ENCODE measurements at regions not wholly inside any gene's neighbourhood (a gene's known extent, or its start where the extent isn't known, plus 50 kb on each side); places are given as distances from the start of the nearest gene placed in this dataset.
"Not testable (repeated sequence)": the region's sequence is repeated elsewhere in the genome, so short reads cannot be mapped to it uniquely, and the experiment has no call there.

GRCh38 chr7:106522696-106523095, 138.3 kb downstream of the CCDC71L start:
- DNase-seq = no peak

GRCh38 chr7:106521541-106521940, 139.4 kb downstream of the CCDC71L start:
- no peak for DNase-seq

- no peak for DNase-seq
Observed at GRCh38 chr7:106520962-106521514, 139.9 kb downstream of the CCDC71L start.

GRCh38 chr7:106518967-106519366, 142.0 kb downstream of the CCDC71L start:
- no peak for DNase-seq

GRCh38 chr7:106518239-106518638, 142.7 kb downstream of the CCDC71L start:
- DNase-seq = no peak

GRCh38 chr7:106517508-106517907, 143.4 kb downstream of the CCDC71L start:
- no peak for DNase-seq

- DNase-seq = no peak
Observed at GRCh38 chr7:106515321-106515720, 145.6 kb downstream of the CCDC71L start.

- no peak for DNase-seq
Observed at GRCh38 chr7:106514881-106515280, 146.1 kb downstream of the CCDC71L start.

GRCh38 chr7:106512217-106512616, 148.7 kb downstream of the CCDC71L start:
- DNase-seq = no peak

GRCh38 chr7:106504645-106505044, 156.3 kb downstream of the CCDC71L start:
- no peak for DNase-seq

GRCh38 chr7:106504207-106504606, 156.8 kb downstream of the CCDC71L start:
- DNase-seq = no peak

- no peak for DNase-seq
Observed at GRCh38 chr7:106503626-106504025, 157.3 kb downstream of the CCDC71L start.

GRCh38 chr7:106501605-106502580, 159.1 kb downstream of the CCDC71L start:
- DNase-seq = no peak

- no peak for DNase-seq
Observed at GRCh38 chr7:106499897-106500296, 161.1 kb downstream of the CCDC71L start.

- DNase-seq = not testable (repeated sequence)
Observed at GRCh38 chr7:106498005-106498404, 163.0 kb downstream of the CCDC71L start.

- DNase-seq = no peak
Observed at GRCh38 chr7:106493041-106493731, 167.8 kb downstream of the CCDC71L start.

GRCh38 chr7:106488465-106488864, 172.5 kb downstream of the CCDC71L start:
- DNase-seq = no peak

- no peak for DNase-seq
Observed at GRCh38 chr7:106487892-106488291, 173.1 kb downstream of the CCDC71L start.

GRCh38 chr7:106486331-106486730, 174.6 kb downstream of the CCDC71L start:
- DNase-seq = no peak

GRCh38 chr7:106485919-106486318, 175.0 kb downstream of the CCDC71L start:
- DNase-seq = no peak

GRCh38 chr7:106485031-106485551, 175.9 kb downstream of the CCDC71L start:
- DNase-seq = no peak

- DNase-seq = no peak
Observed at GRCh38 chr7:106484562-106484961, 176.4 kb downstream of the CCDC71L start.

GRCh38 chr7:106482091-106482490, 178.9 kb downstream of the CCDC71L start:
- DNase-seq = no peak
